Epithelial cell of proximal tubule (primary cell): ENCODE measurements at regions not wholly inside any gene's neighbourhood (a gene's known extent, or its start where the extent isn't known, plus 50 kb on each side); places are given as distances from the start of the nearest gene placed in this dataset.

Experiments
- DNase-seq: peaks from one replicate; pipeline ENCODE4 v3.0.0-alpha.2; 2011; ENCODE audit warnings: low read depth
- H3K4me3 ChIP-seq: 2 replicates; pipeline ENCODE4 v1.5.1; 2011; ENCODE audit warnings: low read depth, mild to moderate bottlenecking, low read length
- CTCF ChIP-seq: conservative IDR thresholded peaks from 2 replicates; pipeline ENCODE4 v1.5.1; 2012; ENCODE audit warnings: low read depth, mild to moderate bottlenecking, low read length

- no peak overlapping the region for H3K4me3 ChIP-seq
- TF ChIP-seq CTCF, result no peak
- no peak for DNase-seq
Measured at GRCh38 chr11:130760515-130761125, 155.7 kb downstream of the SNX19 start.

- no peak overlapping the region for H3K4me3 ChIP-seq
- no peak for TF ChIP-seq CTCF
- DNase-seq, result no peak
Measured at GRCh38 chr11:130761560-130762220, 154.6 kb downstream of the SNX19 start.

- TF ChIP-seq CTCF, result no peak
- DNase-seq, result no peak
- no peak overlapping the region for H3K4me3 ChIP-seq
Measured at GRCh38 chr11:130762638-130763037, 153.6 kb downstream of the SNX19 start.

GRCh38 chr11:130763087-130763980, 152.9 kb downstream of the SNX19 start:
- H3K4me3 ChIP-seq, result no peak overlapping the region
- DNase-seq, result no peak
- TF ChIP-seq CTCF, result no peak

GRCh38 chr11:130765406-130765805, 150.9 kb downstream of the SNX19 start:
- H3K4me3 ChIP-seq, result no peak overlapping the region
- DNase-seq, result no peak
- TF ChIP-seq CTCF, result no peak

- no peak for DNase-seq
- TF ChIP-seq CTCF, result no peak
Measured at GRCh38 chr11:130765951-130766649, 150.2 kb downstream of the SNX19 start.

More at GRCh38 chr11:130765951-130766649, 150.2 kb downstream of the SNX19 start:
- H3K4me3 ChIP-seq, result no peak overlapping the region
